ENCODE measurements at regions not wholly inside any gene's neighbourhood (a gene's known extent, or its start where the extent isn't known, plus 50 kb on each side); places are given as distances from the start of the nearest gene placed in this dataset.
"Not testable (repeated sequence)": the region's sequence is repeated elsewhere in the genome, so short reads cannot be mapped to it uniquely, and the experiment has no call there.

DNA sequence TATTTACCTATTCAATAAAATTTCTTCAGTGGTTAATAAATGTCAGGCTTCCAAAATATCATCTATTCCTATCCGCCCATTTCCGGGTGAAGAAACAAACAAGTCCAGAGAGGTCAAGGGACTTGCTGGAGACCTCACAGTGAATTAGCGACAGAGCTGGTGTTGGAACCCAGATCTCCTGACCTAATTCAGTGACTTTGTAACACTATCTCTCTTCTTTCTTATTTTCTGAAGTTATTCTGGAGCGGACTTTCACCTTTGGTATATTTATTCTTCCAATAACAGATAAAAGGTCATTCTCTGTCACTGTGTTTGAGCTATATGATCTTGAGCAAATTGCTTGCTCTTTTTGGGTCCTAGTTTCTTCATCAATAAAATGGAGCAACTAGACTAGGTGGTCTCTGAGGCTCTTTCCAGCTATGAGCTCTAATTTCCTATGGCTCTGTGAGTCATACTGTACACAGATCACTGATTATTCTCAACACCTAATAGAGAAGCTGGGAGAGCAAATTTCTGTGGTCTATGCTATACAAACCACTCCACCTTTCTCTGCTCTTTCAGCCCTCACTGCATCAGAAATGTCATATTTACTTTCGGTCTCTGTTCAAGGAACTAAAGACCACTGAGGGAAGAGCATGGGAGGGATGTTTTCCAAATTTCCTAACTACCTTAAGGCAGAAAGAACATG is 113.2 kb upstream of the IGSF1 start:
- H3K27ac ChIP-seq (ENCODE audit: low read depth, low read length) = no peak overlapping the region
- no peak overlapping the region for H3K9ac ChIP-seq (ENCODE audit: low read length in 5 of 5)
- H3K27me3 ChIP-seq (ENCODE audit: control insufficient read depth in 5 of 5, insufficient read depth in 4 of 5, low read length in 5 of 5) = peaks cover 0 to 6% (median 0%) of the 10 kb centered on the region in 5 donors
- H3K4me1 ChIP-seq (ENCODE audit: control insufficient read depth in 5 of 5, insufficient read depth in 5 of 5, low read length in 5 of 5) = no peaks in the 10 kb centered on the region
- no peaks in the 10 kb centered on the region for H3K36me3 ChIP-seq (ENCODE audit: control insufficient read depth in 5 of 5, insufficient read depth in 5 of 5, low read length in 5 of 5)
- H3K9me3 ChIP-seq (ENCODE audit: control insufficient read depth in 5 of 5, low read length in 5 of 5) = no peaks in the 10 kb centered on the region
- H3K4me3 ChIP-seq (ENCODE audit: low read depth in 1 of 5, low read length in 5 of 5) = no peak overlapping the region

- Histone ChIP-seq H3K9me3 (ENCODE audit: control insufficient read depth in 5 of 5, low read length in 5 of 5) (no peaks in the 10 kb centered on the region), H3K4me1 (ENCODE audit: control insufficient read depth in 5 of 5, insufficient read depth in 5 of 5, low read length in 5 of 5) (no peaks in the 10 kb centered on the region), H3K4me3 (ENCODE audit: low read depth in 1 of 5, low read length in 5 of 5) (no peak overlapping the region), H3K27me3 (ENCODE audit: control insufficient read depth in 5 of 5, insufficient read depth in 4 of 5, low read length in 5 of 5) (peaks cover 0 to 6% (median 0%) of the 10 kb centered on the region in 5 donors), H3K9ac (ENCODE audit: low read length in 5 of 5) (no peak overlapping the region), H3K36me3 (ENCODE audit: control insufficient read depth in 5 of 5, insufficient read depth in 5 of 5, low read length in 5 of 5) (no peaks in the 10 kb centered on the region), H3K27ac (ENCODE audit: low read depth, low read length) (no peak overlapping the region)
Measured at GRCh38 chrX:131405497-131405896, 116.4 kb upstream of the IGSF1 start.

GRCh38 chrX:131424895-131425294 is 119.0 kb upstream of the OR13H1 start:
- Histone ChIP-seq H3K9ac (ENCODE audit: low read length in 5 of 5) (no peak overlapping the region), H3K36me3 (ENCODE audit: control insufficient read depth in 5 of 5, insufficient read depth in 5 of 5, low read length in 5 of 5) (no peaks in the 10 kb centered on the region), H3K27me3 (ENCODE audit: control insufficient read depth in 5 of 5, insufficient read depth in 4 of 5, low read length in 5 of 5) (peaks cover 0 to 20% (median 0%) of the 10 kb centered on the region in 5 donors), H3K4me3 (ENCODE audit: low read depth in 1 of 5, low read length in 5 of 5) (no peak overlapping the region), H3K9me3 (ENCODE audit: control insufficient read depth in 5 of 5, low read length in 5 of 5) (no peaks in the 10 kb centered on the region), H3K4me1 (ENCODE audit: control insufficient read depth in 5 of 5, insufficient read depth in 5 of 5, low read length in 5 of 5) (no peaks in the 10 kb centered on the region), H3K27ac (ENCODE audit: low read depth, low read length) (no peak overlapping the region)

GRCh38 chrX:131430465-131430864 is 113.4 kb upstream of the OR13H1 start:
- not testable (repeated sequence) for H3K27me3 ChIP-seq (ENCODE audit: control insufficient read depth in 5 of 5, insufficient read depth in 4 of 5, low read length in 5 of 5); H3K9me3 ChIP-seq (ENCODE audit: control insufficient read depth in 5 of 5, low read length in 5 of 5); H3K4me3 ChIP-seq (ENCODE audit: low read depth in 1 of 5, low read length in 5 of 5); H3K36me3 ChIP-seq (ENCODE audit: control insufficient read depth in 5 of 5, insufficient read depth in 5 of 5, low read length in 5 of 5); H3K9ac ChIP-seq (ENCODE audit: low read length in 5 of 5); H3K27ac ChIP-seq (ENCODE audit: low read depth, low read length); H3K4me1 ChIP-seq (ENCODE audit: control insufficient read depth in 5 of 5, insufficient read depth in 5 of 5, low read length in 5 of 5)

- H3K9me3 ChIP-seq (ENCODE audit: control insufficient read depth in 5 of 5, low read length in 5 of 5) = peaks cover 0 to 5% (median 0%) of the 10 kb centered on the region in 5 donors
- H3K9ac ChIP-seq (ENCODE audit: low read length in 5 of 5) = no peak overlapping the region
- no peak overlapping the region for H3K4me3 ChIP-seq (ENCODE audit: low read depth in 1 of 5, low read length in 5 of 5)
- H3K27me3 ChIP-seq (ENCODE audit: control insufficient read depth in 5 of 5, insufficient read depth in 4 of 5, low read length in 5 of 5) = peaks cover 0 to 4% (median 0%) of the 10 kb centered on the region in 5 donors
- H3K4me1 ChIP-seq (ENCODE audit: control insufficient read depth in 5 of 5, insufficient read depth in 5 of 5, low read length in 5 of 5) = no peaks in the 10 kb centered on the region
- H3K36me3 ChIP-seq (ENCODE audit: control insufficient read depth in 5 of 5, insufficient read depth in 5 of 5, low read length in 5 of 5) = no peaks in the 10 kb centered on the region
- H3K27ac ChIP-seq (ENCODE audit: low read depth, low read length) = no peak overlapping the region
Measured at GRCh38 chrX:131441033-131441432, 102.8 kb upstream of the OR13H1 start.

- no peaks in the 10 kb centered on the region for H3K9me3 ChIP-seq (ENCODE audit: control insufficient read depth in 5 of 5, low read length in 5 of 5)
Measured at GRCh38 chrX:131445955-131446354, 97.9 kb upstream of the OR13H1 start.

GRCh38 chrX:131461855-131462254 is 82.0 kb upstream of the OR13H1 start:
- not testable (repeated sequence) for H3K9me3 ChIP-seq (ENCODE audit: control insufficient read depth in 5 of 5, low read length in 5 of 5); H3K27ac ChIP-seq (ENCODE audit: low read depth, low read length); H3K4me3 ChIP-seq (ENCODE audit: low read depth in 1 of 5, low read length in 5 of 5)

More at GRCh38 chrX:131445955-131446354, 97.9 kb upstream of the OR13H1 start:
- Histone ChIP-seq H3K27ac (ENCODE audit: low read depth, low read length) (no peak overlapping the region), H3K4me3 (ENCODE audit: low read depth in 1 of 5, low read length in 5 of 5) (no peak overlapping the region), H3K4me1 (ENCODE audit: control insufficient read depth in 5 of 5, insufficient read depth in 5 of 5, low read length in 5 of 5) (no peaks in the 10 kb centered on the region), H3K9ac (ENCODE audit: low read length in 5 of 5) (no peak overlapping the region), H3K27me3 (ENCODE audit: control insufficient read depth in 5 of 5, insufficient read depth in 4 of 5, low read length in 5 of 5) (peaks cover 0 to 4% (median 0%) of the 10 kb centered on the region in 5 donors), H3K36me3 (ENCODE audit: control insufficient read depth in 5 of 5, insufficient read depth in 5 of 5, low read length in 5 of 5) (no peaks in the 10 kb centered on the region)

GRCh38 chrX:131473809-131474208 is 70.1 kb upstream of the OR13H1 start:
- H3K4me1 ChIP-seq (ENCODE audit: control insufficient read depth in 5 of 5, insufficient read depth in 5 of 5, low read length in 5 of 5); H3K36me3 ChIP-seq (ENCODE audit: control insufficient read depth in 5 of 5, insufficient read depth in 5 of 5, low read length in 5 of 5); H3K4me3 ChIP-seq (ENCODE audit: low read depth in 1 of 5, low read length in 5 of 5); H3K9ac ChIP-seq (ENCODE audit: low read length in 5 of 5); H3K27me3 ChIP-seq (ENCODE audit: control insufficient read depth in 5 of 5, insufficient read depth in 4 of 5, low read length in 5 of 5); H3K9me3 ChIP-seq (ENCODE audit: control insufficient read depth in 5 of 5, low read length in 5 of 5); H3K27ac ChIP-seq (ENCODE audit: low read depth, low read length): not testable (repeated sequence)

More at GRCh38 chrX:131461855-131462254, 82.0 kb upstream of the OR13H1 start:
- H3K27me3 ChIP-seq (ENCODE audit: control insufficient read depth in 5 of 5, insufficient read depth in 4 of 5, low read length in 5 of 5); H3K9ac ChIP-seq (ENCODE audit: low read length in 5 of 5); H3K4me1 ChIP-seq (ENCODE audit: control insufficient read depth in 5 of 5, insufficient read depth in 5 of 5, low read length in 5 of 5); H3K36me3 ChIP-seq (ENCODE audit: control insufficient read depth in 5 of 5, insufficient read depth in 5 of 5, low read length in 5 of 5): not testable (repeated sequence)

GRCh38 chrX:131477498-131477897 is 66.4 kb upstream of the OR13H1 start:
- Histone ChIP-seq H3K4me1 (ENCODE audit: control insufficient read depth in 5 of 5, insufficient read depth in 5 of 5, low read length in 5 of 5) (no peaks in the 10 kb centered on the region), H3K4me3 (ENCODE audit: low read depth in 1 of 5, low read length in 5 of 5) (no peak overlapping the region), H3K9me3 (ENCODE audit: control insufficient read depth in 5 of 5, low read length in 5 of 5) (peaks cover 0 to 6% (median 0%) of the 10 kb centered on the region in 5 donors), H3K36me3 (ENCODE audit: control insufficient read depth in 5 of 5, insufficient read depth in 5 of 5, low read length in 5 of 5) (no peaks in the 10 kb centered on the region), H3K9ac (ENCODE audit: low read length in 5 of 5) (no peak overlapping the region), H3K27me3 (ENCODE audit: control insufficient read depth in 5 of 5, insufficient read depth in 4 of 5, low read length in 5 of 5) (peaks cover 0 to 9% (median 7%) of the 10 kb centered on the region in 5 donors), H3K27ac (ENCODE audit: low read depth, low read length) (no peak overlapping the region)

Measured in subcutaneous abdominal adipose tissue (tissue), 5 donors.